ENCODE measurements at regions not wholly inside any gene's neighbourhood (a gene's known extent, or its start where the extent isn't known, plus 50 kb on each side); places are given as distances from the start of the nearest gene placed in this dataset.
"Not testable (repeated sequence)": the region's sequence is repeated elsewhere in the genome, so short reads cannot be mapped to it uniquely, and the experiment has no call there.

DNA sequence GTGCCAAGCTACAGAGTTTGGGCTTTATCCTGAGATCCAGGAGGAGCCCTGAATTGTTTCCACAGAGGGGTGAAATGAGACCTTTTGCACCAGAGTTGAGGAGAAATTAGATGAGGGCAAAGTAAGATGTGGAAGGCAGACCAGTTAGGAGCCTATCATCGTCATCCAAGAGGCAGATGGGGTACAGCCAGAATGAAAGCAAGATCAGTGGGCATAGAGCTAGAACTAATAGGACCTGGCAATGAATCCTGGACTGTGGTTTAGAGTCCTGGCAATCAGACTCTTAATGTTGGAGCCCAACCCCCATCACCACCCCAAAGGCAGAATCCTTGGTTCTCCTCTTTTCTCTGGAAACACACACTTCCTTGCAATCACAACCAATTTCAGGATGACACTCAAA is 166.6 kb upstream of the HMGA2 start:
- FAIRE-seq = no peak

DNA sequence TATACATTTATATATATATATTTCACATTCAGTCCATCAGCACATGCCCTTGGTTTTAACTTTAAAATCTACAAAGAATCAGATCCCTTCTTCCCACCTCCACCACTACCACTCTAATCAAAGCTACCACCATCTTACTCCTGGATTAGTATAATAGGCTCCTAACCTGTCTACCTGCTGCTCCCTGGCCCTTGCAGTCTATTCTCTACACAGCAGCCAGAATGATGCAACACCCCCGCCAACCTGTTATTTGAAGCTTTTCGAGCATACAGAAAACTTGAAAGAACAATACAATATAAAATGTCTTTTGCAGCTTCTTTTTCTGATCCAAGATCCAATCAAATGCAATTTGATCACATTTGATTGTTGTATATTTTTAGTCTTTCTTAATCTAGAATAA is 165.9 kb upstream of the HMGA2 start:
- FAIRE-seq = no peak

- no peak for FAIRE-seq
These were observed 164.6 kb upstream of the HMGA2 start for GRCh38 chr12:65659681-65660080.

DNA sequence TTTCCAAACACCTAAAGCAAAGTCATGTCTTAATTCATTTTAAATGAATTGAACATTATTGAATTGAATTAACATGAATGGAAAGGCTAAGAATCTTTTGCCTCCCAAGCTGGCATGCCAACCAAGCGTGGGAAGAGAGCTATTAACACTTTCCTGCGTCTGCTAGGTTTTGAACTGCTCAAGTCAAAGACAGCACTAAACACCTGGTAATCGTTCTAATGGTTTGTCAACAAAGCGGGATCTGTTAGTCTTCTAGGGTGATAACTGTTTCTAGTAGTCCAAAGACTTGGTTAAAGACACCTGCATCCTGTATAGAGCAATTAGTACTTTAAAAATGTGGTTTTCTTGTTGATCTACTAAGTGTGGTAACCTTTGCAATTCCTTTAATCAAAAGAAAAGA is 164.2 kb upstream of the HMGA2 start:
- no peak for FAIRE-seq

DNA sequence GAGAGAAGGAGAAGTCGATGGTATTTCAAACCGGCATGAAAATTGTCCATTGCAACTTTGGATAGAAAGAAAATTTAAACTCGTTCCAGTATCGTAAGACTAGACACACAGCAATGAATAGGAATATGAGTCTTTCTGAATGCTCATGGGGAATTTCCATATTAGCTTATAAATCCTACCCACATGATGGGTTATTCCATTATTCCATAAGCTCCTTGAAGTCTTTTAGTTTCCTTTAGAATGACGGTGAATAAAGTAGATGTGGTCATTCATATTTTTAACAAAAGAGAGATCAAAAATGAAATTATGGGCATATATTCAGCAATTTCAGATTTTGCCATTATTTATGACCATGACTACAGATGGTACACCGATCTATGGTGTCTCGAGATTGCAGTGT is 163.4 kb upstream of the HMGA2 start:
- no peak for FAIRE-seq

GRCh38 chr12:65662590-65662989 is 161.7 kb upstream of the HMGA2 start:
- no peak for FAIRE-seq

- no peak for FAIRE-seq
These were observed 161.2 kb upstream of the HMGA2 start for GRCh38 chr12:65663097-65663496.

GRCh38 chr12:65663648-65664047 is 160.6 kb upstream of the HMGA2 start:
- no peak for FAIRE-seq

- FAIRE-seq = no peak
These were observed 159.5 kb upstream of the HMGA2 start for GRCh38 chr12:65664715-65665250.

- FAIRE-seq = no peak
These were observed 158.5 kb upstream of the HMGA2 start for GRCh38 chr12:65665817-65666216.

DNA sequence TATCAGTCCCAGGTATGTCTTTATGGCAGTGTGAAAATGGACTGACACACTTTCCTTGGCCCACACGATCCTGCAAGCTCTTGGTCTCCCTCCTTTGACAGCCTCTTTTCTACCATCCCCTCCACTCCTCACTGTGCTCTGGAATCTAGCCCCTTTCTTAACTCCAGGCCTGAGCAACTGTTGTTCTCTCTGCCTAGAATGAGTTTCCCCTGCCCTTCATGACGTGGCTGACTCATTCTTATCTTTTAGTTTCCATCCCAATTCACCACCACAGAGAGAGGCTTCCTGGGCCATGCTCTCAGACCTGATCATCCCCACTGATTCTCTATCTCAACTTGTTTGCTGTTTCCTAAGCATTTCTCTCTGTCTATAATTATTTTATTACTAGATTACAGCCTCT is 157.4 kb upstream of the HMGA2 start:
- FAIRE-seq = no peak

- FAIRE-seq = no peak
These were observed 156.4 kb upstream of the HMGA2 start for GRCh38 chr12:65667932-65668331.

DNA sequence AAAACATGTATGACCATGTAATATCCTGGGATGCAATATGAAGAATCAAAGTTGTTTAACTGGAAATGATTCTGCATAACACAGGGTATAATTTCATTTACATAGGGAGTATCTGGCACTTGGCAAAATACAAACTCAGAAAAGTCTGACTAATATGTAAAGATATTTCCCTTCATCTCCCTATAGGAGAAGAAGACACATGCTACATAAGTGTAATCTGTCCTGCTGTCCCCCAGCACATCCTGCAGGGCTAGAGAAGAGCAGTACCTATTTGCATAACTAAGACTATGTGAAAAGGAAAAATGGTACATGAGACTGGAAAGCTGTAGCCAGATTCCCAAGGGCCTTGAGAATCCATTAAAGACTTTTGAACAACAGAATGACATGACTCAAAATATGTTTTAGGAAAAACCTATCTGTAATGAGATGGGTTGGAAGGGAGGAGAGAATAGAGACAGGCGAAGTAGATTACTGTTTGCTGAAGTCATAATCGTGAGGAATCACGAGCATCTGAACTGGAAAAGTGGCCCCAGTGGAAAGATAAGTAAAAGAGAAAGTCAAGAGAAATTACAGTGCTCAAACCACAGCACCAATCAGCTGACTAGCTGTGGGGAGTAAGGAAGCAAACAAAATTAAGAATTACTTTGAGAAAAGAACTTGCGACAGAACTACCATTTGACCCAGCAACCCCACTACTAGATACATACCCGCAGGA is 155.1 kb upstream of the HMGA2 start:
- FAIRE-seq = no peak

GRCh38 chr12:65670775-65671174 is 153.5 kb upstream of the HMGA2 start:
- FAIRE-seq = no peak

- FAIRE-seq = no peak
These were observed 151.8 kb upstream of the HMGA2 start for GRCh38 chr12:65672441-65672840.

DNA sequence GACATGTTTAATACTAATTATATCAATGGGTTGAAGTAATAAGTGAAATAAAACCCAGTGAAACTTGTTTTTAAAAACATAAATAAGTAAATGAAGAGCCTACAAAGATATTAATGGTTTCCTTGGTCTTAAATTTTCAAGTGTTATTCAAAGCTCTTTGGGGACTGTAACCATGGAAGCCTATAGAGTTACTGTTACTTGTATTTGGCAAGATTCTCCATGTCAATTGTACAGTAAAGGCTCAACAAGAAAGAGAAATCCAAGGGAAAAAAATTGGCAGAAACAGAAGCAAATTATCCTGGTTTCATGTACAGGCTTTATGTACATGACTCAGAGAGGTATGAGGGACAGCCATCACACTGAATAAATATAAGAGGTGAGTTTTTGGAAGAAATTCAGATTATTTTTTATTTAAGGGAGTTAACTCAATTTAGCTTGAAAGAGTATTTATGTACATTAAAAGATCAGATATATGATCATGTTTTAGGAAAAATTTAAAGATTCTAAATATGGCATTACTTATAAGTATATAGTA is 151.1 kb upstream of the HMGA2 start:
- FAIRE-seq = no peak

- FAIRE-seq = no peak
These were observed 150.6 kb upstream of the HMGA2 start for GRCh38 chr12:65673732-65674131.

DNA sequence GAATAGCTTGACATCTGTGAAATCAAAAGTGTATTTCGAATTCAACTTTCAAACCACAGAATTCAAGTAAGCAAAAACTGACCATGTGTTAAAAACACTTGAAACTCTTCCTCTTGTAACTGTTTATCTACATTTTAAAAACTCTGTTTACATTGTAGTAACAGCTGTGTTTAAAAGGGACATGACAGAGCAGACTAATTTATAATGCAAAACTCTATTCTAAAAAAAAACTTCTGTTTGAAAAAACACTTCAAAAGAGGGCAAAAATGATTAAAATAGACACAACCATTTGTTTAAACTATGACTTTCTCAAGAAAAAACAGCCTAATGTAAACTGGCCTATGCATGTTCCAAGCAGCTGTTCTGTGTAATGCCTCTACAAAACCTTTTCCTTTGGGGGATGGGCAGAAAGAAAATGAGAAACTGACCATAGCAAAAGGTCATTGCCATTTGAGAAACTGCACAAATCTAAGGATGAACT is 149.1 kb upstream of the HMGA2 start:
- FAIRE-seq = no peak

- not testable (repeated sequence) for FAIRE-seq
These were observed 146.1 kb upstream of the HMGA2 start for GRCh38 chr12:65678172-65678571.

DNA sequence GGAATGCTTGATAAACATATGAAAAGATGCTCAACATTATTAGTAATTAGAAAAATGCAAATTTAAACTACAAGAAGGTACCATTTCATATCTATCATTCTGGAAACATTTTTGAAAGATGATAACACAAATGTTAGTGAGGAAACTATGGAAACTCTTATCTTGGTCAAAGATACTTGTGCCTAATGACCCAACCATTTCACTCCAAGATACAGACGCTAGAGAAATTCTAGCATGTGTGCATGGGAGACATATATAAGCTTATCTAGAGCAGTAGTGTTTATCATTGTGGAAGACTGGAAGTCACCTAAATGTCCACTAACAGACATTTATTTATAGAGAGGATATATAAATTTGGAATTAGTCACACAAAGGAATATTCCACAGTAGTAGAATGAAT is 143.1 kb upstream of the HMGA2 start:
- no peak for FAIRE-seq

GRCh38 chr12:65682112-65682511 is 142.2 kb upstream of the HMGA2 start:
- no peak for FAIRE-seq

GRCh38 chr12:65684906-65685305 is 139.4 kb upstream of the HMGA2 start:
- no peak for FAIRE-seq

DNA sequence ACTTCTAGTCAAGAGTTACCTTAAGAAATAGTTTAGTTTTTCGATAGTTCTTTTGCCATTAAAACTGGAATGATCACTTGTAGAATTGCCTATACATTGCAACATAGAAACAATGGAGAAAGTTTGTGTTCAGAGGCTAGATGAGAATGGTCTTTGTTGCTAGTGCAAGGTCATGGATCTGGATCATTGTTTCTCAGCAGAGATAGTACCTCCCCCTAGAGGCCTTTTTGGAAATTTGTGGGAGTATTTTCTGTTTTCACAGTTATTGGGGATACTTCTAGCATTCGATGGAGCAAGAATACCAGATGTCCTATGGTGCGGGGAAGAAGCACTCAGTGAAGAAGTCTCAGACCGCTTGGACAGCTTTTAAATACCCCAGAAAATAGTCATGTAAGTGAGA is 138.8 kb upstream of the HMGA2 start:
- FAIRE-seq = no peak

DNA sequence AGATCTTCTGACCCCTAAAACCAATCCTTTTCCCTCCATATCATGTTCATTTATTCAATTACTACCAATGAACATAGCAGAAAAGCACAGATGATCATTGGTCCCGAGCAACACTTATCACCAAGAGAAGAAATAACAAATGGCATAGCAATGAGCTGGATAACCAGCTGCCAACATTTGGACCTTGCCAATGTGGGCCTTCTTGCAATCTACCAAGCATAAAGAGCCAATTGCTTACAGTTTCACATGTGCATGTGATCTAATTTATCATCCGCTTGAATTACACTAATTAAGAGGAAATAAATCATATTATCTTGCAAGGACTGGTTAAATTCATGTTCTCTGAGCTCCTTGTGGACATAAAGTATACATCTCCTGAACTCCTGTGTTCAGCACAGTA is 134.8 kb upstream of the HMGA2 start:
- no peak for FAIRE-seq

DNA sequence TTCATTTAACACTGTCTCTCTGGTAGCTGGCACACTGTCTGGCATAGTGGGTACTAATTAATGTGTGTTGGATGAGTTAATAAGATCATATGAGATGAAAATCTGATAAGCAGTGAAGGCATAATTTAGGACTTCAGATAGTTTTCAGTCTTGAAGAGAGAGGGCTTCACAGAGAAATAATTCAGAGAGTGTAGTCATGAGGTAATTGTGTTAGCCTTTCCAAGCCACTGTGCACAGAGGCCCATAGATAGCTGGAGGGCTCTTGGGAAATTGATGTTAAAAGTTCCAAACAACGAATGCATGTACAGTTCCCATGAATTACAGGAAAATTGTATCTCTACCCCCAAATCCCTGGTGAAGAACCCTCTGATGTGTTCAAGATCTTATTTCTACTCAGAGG is 133.8 kb upstream of the HMGA2 start:
- FAIRE-seq = no peak
